NCI-H524 (cell line): ENCODE measurements at regions not wholly inside any gene's neighbourhood (a gene's known extent, or its start where the extent isn't known, plus 50 kb on each side); places are given as distances from the start of the nearest gene placed in this dataset.

ENCODE experiments used
- DNase-seq, 2 experiments: peaks; one replicate each; lab custom pipeline; 2025; lab: John Stamatoyannopoulos, UW

GRCh38 chr10:130998642-130999041, 312.9 kb downstream of the TCERG1L start:
- DNase-seq = no peak

GRCh38 chr10:130999376-131000202, 311.9 kb downstream of the TCERG1L start:
- no peak for DNase-seq

GRCh38 chr10:131000244-131000643, 311.3 kb downstream of the TCERG1L start:
- DNase-seq = no peak

GRCh38 chr10:131000743-131001142, 310.8 kb downstream of the TCERG1L start:
- DNase-seq = no peak

GRCh38 chr10:131001438-131001837, 310.1 kb downstream of the TCERG1L start:
- DNase-seq = no peak

GRCh38 chr10:131002031-131002861, 309.3 kb downstream of the TCERG1L start:
- no peak for DNase-seq

- no peak for DNase-seq
Measured at GRCh38 chr10:131003455-131003854, 308.1 kb downstream of the TCERG1L start.

- peak; percentile 13 to 58 for DNase-seq
Measured at GRCh38 chr10:131004276-131004675, 307.2 kb downstream of the TCERG1L start.

- DNase-seq = no peak
Measured at GRCh38 chr10:131006458-131007256, 304.9 kb downstream of the TCERG1L start.

GRCh38 chr10:131009791-131010190, 301.7 kb downstream of the TCERG1L start:
- no peak for DNase-seq

GRCh38 chr10:131010965-131011575, 300.5 kb downstream of the TCERG1L start:
- no peak for DNase-seq

GRCh38 chr10:131011936-131012640, 299.4 kb downstream of the TCERG1L start:
- DNase-seq = no peak

- no peak for DNase-seq
Measured at GRCh38 chr10:131012641-131012985, 298.9 kb downstream of the TCERG1L start.

GRCh38 chr10:131013281-131013912, 298.1 kb downstream of the TCERG1L start:
- DNase-seq = no peak

GRCh38 chr10:131014271-131014670, 297.2 kb downstream of the TCERG1L start:
- no peak for DNase-seq

- DNase-seq = no peak
Measured at GRCh38 chr10:131015271-131015670, 296.2 kb downstream of the TCERG1L start.

GRCh38 chr10:131016556-131016955, 295.0 kb downstream of the TCERG1L start:
- DNase-seq = no peak

GRCh38 chr10:131017566-131018285, 293.8 kb downstream of the TCERG1L start:
- no peak for DNase-seq

GRCh38 chr10:131018886-131019500, 292.5 kb downstream of the TCERG1L start:
- no peak for DNase-seq

- DNase-seq = no peak
Measured at GRCh38 chr10:131019696-131020095, 291.8 kb downstream of the TCERG1L start.
